H1 (cell line): ENCODE measurements at regions not wholly inside any gene's neighbourhood (a gene's known extent, or its start where the extent isn't known, plus 50 kb on each side); places are given as distances from the start of the nearest gene placed in this dataset.

ENCODE experiments used
- BACH1 ChIP-seq: IDR thresholded peaks from 2 replicates; pipeline ENCODE4 v1.6.1; 2012; ENCODE audit warnings: low read length, improper control_type of control experiment
- E2F6 ChIP-seq: IDR thresholded peaks from 2 replicates; pipeline ENCODE4 v1.6.1; 2012; ENCODE audit warnings: inconsistent platforms
- EGR1 ChIP-seq: IDR thresholded peaks from 2 replicates; pipeline ENCODE4 v1.6.1; 2011; ENCODE audit warnings: low read depth, low read length, borderline replicate concordance
- JUN ChIP-seq: IDR thresholded peaks from 2 replicates; pipeline ENCODE4 v1.6.1; 2011; ENCODE audit warnings: low read depth, mild to moderate bottlenecking, improper control_type of control experiment, low read length
- KDM5A ChIP-seq: fragments of 200-600 bp; IDR thresholded peaks from 2 replicates; pipeline ENCODE4 v1.7.1; 2012; ENCODE audit warnings: mild to moderate bottlenecking, low read length, inconsistent platforms, mixed read lengths
- RAD21 ChIP-seq, 2 experiments: IDR thresholded peaks in 1 of 2; conservative IDR thresholded peaks in 1 of 2; 2 replicates each; pipeline ENCODE4 v1.6.1; 2011; ENCODE audit warnings: low read depth in 2 of 2, low read length in 2 of 2, improper control_type of control experiment in 1 of 2, inconsistent platforms in 1 of 2, mild to moderate bottlenecking in 1 of 2, moderate library complexity in 1 of 2
- ZNF274 ChIP-seq: IDR thresholded peaks from 2 replicates; pipeline ENCODE4 v1.7.0; 2012; ENCODE audit warnings: low read length, borderline replicate concordance; ENCODE audit errors: extremely low read depth
- TF ChIP-seq, protein P1 (sequence below): fragments of 300-600 bp; sonication (generic); IDR thresholded peaks from 2 replicates; pipeline ENCODE4 v1.7.1; 2012; ENCODE audit warnings: low read length, moderate library complexity, mild to moderate bottlenecking, inconsistent platforms; ENCODE audit not compliant: insufficient replicate concordance

DNA sequence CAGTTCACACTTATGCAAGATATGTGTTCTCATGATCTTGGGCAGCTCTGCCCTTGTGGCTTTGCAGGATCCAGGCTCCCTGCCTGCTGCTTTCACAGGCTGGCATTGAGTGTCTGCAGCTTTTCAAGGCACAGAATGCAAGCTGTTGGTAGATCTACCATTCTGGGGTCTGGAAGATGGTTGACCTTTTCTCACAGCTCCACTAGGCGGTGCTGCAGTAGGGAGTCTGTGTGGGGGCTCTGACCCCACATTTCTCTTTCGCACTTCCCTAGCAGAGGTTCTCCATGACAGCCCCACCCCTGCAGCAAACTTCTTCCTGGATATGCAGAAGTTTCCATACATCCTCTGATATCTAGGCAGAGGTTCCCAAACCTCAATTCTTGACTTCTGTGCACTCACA, 500.5 kb downstream of the BRINP3 start (continued):
- TF ChIP-seq, protein P1, sequence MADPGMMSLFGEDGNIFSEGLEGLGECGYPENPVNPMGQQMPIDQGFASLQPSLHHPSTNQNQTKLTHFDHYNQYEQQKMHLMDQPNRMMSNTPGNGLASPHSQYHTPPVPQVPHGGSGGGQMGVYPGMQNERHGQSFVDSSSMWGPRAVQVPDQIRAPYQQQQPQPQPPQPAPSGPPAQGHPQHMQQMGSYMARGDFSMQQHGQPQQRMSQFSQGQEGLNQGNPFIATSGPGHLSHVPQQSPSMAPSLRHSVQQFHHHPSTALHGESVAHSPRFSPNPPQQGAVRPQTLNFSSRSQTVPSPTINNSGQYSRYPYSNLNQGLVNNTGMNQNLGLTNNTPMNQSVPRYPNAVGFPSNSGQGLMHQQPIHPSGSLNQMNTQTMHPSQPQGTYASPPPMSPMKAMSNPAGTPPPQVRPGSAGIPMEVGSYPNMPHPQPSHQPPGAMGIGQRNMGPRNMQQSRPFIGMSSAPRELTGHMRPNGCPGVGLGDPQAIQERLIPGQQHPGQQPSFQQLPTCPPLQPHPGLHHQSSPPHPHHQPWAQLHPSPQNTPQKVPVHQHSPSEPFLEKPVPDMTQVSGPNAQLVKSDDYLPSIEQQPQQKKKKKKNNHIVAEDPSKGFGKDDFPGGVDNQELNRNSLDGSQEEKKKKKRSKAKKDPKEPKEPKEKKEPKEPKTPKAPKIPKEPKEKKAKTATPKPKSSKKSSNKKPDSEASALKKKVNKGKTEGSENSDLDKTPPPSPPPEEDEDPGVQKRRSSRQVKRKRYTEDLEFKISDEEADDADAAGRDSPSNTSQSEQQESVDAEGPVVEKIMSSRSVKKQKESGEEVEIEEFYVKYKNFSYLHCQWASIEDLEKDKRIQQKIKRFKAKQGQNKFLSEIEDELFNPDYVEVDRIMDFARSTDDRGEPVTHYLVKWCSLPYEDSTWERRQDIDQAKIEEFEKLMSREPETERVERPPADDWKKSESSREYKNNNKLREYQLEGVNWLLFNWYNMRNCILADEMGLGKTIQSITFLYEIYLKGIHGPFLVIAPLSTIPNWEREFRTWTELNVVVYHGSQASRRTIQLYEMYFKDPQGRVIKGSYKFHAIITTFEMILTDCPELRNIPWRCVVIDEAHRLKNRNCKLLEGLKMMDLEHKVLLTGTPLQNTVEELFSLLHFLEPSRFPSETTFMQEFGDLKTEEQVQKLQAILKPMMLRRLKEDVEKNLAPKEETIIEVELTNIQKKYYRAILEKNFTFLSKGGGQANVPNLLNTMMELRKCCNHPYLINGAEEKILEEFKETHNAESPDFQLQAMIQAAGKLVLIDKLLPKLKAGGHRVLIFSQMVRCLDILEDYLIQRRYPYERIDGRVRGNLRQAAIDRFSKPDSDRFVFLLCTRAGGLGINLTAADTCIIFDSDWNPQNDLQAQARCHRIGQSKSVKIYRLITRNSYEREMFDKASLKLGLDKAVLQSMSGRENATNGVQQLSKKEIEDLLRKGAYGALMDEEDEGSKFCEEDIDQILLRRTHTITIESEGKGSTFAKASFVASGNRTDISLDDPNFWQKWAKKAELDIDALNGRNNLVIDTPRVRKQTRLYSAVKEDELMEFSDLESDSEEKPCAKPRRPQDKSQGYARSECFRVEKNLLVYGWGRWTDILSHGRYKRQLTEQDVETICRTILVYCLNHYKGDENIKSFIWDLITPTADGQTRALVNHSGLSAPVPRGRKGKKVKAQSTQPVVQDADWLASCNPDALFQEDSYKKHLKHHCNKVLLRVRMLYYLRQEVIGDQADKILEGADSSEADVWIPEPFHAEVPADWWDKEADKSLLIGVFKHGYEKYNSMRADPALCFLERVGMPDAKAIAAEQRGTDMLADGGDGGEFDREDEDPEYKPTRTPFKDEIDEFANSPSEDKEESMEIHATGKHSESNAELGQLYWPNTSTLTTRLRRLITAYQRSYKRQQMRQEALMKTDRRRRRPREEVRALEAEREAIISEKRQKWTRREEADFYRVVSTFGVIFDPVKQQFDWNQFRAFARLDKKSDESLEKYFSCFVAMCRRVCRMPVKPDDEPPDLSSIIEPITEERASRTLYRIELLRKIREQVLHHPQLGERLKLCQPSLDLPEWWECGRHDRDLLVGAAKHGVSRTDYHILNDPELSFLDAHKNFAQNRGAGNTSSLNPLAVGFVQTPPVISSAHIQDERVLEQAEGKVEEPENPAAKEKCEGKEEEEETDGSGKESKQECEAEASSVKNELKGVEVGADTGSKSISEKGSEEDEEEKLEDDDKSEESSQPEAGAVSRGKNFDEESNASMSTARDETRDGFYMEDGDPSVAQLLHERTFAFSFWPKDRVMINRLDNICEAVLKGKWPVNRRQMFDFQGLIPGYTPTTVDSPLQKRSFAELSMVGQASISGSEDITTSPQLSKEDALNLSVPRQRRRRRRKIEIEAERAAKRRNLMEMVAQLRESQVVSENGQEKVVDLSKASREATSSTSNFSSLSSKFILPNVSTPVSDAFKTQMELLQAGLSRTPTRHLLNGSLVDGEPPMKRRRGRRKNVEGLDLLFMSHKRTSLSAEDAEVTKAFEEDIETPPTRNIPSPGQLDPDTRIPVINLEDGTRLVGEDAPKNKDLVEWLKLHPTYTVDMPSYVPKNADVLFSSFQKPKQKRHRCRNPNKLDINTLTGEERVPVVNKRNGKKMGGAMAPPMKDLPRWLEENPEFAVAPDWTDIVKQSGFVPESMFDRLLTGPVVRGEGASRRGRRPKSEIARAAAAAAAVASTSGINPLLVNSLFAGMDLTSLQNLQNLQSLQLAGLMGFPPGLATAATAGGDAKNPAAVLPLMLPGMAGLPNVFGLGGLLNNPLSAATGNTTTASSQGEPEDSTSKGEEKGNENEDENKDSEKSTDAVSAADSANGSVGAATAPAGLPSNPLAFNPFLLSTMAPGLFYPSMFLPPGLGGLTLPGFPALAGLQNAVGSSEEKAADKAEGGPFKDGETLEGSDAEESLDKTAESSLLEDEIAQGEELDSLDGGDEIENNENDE: no peak
- TF ChIP-seq KDM5A (no peak), JUN (no peak), RAD21 (IDR thresholded peaks at IDR 0.05 in 1 of 2, conservative IDR thresholded peaks at IDR 0.05 in 1 of 2; ENCODE audit: low read depth in 2 of 2, low read length in 2 of 2) (peak; percentile 34 to 51; a peak in 3 of 4 replicates), E2F6 (no peak), BACH1 (no peak), ZNF274 (no peak), EGR1 (no peak)
- TF ChIP-seq, all 59 proteins: peak for 2
